Omental fat pad (tissue), 3 donors: ENCODE measurements at regions not wholly inside any gene's neighbourhood (a gene's known extent, or its start where the extent isn't known, plus 50 kb on each side); places are given as distances from the start of the nearest gene placed in this dataset.

Experiments
- ATAC-seq: fragments of 150-250 bp; one replicate; pipeline ENCODE4 v1.9.1; 2016; ENCODE audit warnings: mild to moderate bottlenecking, moderate library complexity; ENCODE audit not compliant: low FRiP score
- DNase-seq: peaks from one replicate; pipeline ENCODE4 v3.0.0-alpha.2; 2019; ENCODE audit warnings: low spot score
- CTCF ChIP-seq, 3 donors: fragments of 450-650 bp; IDR thresholded peaks; one replicate each; pipeline ENCODE4 v1.5.1; 2016 to 2017; ENCODE audit warnings: antibody characterized with exemption in 3 of 3, mild to moderate bottlenecking in 3 of 3, moderate library complexity in 2 of 3

DNA sequence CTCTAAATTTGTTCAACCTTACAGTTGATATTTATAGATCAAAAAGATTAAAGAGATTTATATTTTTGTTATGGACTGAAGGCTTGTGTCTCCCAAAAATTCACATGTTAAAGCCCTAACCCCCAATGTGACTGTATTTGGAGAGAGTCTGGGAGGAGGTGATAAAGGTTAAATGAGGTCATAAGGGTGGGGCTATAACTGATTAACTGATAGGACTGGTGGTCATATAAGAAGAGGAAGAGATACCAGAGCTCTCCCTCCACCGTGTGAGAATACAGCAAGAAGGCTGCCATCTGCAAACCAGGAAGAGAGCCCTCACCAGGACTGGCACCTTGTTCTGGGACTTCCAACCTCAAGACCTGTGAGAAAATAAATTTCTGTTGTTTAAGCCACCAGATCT lies 264.3 kb downstream of the ENC1 start:
- no peak for ATAC-seq
- DNase-seq, result no peak
- no peak for TF ChIP-seq CTCF (IDR thresholded peaks at IDR 0.05)

GRCh38 chr5:74375271-74375670 lies 265.3 kb downstream of the ENC1 start:
- DNase-seq (no peak), ATAC-seq (no peak)
- TF ChIP-seq CTCF (IDR thresholded peaks at IDR 0.05), result no peak

- DNase-seq (no peak), ATAC-seq (no peak)
- no peak for TF ChIP-seq CTCF (IDR thresholded peaks at IDR 0.05)
These were observed 265.9 kb downstream of the ENC1 start for GRCh38 chr5:74374656-74375055.

DNA sequence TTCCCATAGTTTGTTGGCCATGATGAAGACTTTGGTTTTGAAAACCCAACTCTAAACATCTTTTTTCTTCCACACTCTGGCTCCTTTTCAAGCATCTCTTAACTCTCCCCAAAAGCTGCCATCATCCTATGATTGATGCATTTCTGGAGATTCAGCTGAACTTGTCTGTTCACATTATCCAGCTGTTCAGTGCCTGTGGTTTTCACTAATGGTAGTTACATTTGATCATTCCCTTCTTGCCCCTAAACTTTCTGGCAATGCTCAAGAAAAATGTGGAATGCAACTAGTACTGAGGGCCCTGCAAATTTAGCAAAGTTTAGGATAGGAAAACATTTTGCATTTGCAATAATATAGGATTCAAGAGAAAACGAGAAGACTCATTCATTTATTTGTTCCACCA lies 267.5 kb downstream of the ENC1 start:
- no peak for TF ChIP-seq CTCF (IDR thresholded peaks at IDR 0.05)
- no peak for ATAC-seq
- no peak for DNase-seq

- no peak for DNase-seq
- no peak for TF ChIP-seq CTCF (IDR thresholded peaks at IDR 0.05)
- ATAC-seq, result no peak
These were observed 267.9 kb downstream of the ENC1 start for GRCh38 chr5:74372502-74373064.

DNA sequence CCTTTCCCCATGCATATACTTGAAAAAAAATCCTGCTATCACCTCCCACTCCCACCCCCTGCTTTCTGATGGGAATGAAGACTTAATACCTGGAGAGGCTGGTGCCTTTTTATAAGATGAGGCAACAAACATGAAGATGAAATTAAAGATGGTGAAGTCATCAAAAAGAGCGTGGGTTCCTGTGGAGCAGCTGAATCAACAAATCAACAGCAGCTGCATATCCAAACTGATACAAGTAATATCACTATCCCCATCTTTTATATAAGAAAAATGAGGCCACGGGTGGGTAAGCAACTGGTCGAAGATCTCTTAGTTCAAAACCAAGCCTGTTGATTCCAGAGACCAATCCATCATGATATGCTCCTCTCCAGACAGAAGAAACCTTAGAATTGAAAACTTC lies 268.5 kb downstream of the ENC1 start:
- ATAC-seq, result no peak
- no peak for DNase-seq
- no peak for TF ChIP-seq CTCF (IDR thresholded peaks at IDR 0.05)

GRCh38 chr5:74371621-74372020 lies 268.9 kb downstream of the ENC1 start:
- no peak for DNase-seq
- no peak for ATAC-seq
- no peak for TF ChIP-seq CTCF (IDR thresholded peaks at IDR 0.05)
